ENCODE measurements at regions not wholly inside any gene's neighbourhood (a gene's known extent, or its start where the extent isn't known, plus 50 kb on each side); places are given as distances from the start of the nearest gene placed in this dataset.
"Not testable (repeated sequence)": the region's sequence is repeated elsewhere in the genome, so short reads cannot be mapped to it uniquely, and the experiment has no call there.

DNA sequence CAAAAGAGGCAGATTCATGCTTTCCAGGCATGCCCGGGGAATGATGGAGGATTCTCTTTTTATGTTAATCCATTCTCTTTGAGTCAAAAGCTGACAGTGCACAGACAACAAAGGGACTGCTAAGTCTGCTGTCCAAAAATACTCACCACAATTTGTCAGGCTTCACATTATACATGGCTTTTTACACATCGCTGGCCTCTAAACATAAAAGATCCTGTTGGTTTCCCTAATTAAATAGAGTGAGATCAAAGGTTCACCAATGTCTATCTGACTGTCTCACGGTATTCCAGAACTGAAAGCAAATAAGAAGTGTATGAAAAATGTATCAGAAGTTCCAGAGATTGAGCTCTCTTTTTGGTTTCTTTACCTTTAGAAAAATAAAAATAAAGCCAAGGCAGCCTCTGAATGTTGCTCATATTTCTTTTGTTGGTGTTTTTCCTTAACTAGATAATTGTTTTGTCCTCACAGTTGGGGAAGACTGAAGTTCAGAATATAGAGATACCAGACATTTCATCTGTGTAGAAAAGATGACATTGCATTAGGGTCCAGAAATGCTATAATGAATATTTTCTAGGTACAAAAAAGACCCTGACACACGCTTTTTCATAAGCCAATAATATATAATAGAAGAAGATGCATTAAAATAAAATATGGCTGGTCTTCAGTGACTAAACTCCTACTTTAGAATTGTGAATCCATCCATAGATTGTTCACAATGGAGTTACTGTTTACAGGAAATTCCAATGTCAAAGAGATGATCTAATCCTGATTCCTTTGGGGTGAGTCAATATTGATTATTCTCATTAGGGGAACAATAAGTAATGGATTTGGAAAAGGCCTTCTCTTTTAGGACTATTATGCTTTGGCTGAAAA, 688.2 kb upstream of the CDH6 start:
- peak; percentile 12 for DNase-seq (ENCODE audit: extremely low read depth, low read depth)

- no peak for DNase-seq (ENCODE audit: extremely low read depth, low read depth)
Measured at GRCh38 chr5:30502277-30502676, 691.2 kb upstream of the CDH6 start.

GRCh38 chr5:30501065-30501464, 692.4 kb upstream of the CDH6 start:
- DNase-seq (ENCODE audit: extremely low read depth, low read depth), result no peak

DNA sequence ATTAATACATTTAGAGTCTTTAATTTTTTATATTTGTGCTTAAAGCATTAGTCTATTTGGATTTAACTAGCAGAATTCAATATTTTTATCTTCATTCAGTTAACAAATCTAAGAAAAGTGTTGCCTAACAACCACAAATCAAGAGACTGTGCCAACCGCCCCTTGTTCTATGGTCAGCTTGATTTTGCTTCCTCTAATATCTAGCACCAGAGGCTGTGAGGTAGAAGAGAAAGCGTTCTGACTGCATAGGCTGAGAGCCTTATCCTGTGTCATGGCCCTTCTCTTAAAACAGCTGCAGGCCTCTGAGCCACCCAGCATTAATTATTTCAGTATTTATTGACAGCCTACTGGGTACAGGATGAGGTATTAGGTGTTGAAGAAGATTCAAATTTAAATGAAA, 693.0 kb upstream of the CDH6 start:
- no peak for DNase-seq (ENCODE audit: extremely low read depth, low read depth)

- no peak for DNase-seq (ENCODE audit: extremely low read depth, low read depth)
Measured at GRCh38 chr5:30499402-30499801, 694.1 kb upstream of the CDH6 start.

DNA sequence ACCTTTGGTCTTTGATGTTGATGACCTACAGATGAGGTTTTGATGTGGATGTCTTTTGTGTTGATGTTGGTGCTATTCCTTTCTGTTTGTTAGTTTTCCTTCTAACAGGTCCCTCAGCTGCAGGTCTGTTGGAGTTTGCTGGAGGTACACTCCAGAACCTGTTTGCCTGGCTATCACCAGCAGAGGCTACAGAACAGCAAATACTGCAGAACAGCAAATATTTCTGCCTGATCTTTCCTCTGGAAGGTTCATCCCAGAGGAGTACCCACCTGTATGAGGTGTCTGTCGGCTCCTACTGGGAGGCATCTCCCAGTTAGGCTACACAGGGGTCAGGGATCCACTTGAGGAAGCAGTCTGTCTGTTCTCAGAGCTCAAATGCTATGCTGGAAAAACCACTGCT, 694.5 kb upstream of the CDH6 start:
- no peak for DNase-seq (ENCODE audit: extremely low read depth, low read depth)

- DNase-seq (ENCODE audit: extremely low read depth, low read depth), result not testable (repeated sequence)
Measured at GRCh38 chr5:30498509-30498908, 695.0 kb upstream of the CDH6 start.

DNA sequence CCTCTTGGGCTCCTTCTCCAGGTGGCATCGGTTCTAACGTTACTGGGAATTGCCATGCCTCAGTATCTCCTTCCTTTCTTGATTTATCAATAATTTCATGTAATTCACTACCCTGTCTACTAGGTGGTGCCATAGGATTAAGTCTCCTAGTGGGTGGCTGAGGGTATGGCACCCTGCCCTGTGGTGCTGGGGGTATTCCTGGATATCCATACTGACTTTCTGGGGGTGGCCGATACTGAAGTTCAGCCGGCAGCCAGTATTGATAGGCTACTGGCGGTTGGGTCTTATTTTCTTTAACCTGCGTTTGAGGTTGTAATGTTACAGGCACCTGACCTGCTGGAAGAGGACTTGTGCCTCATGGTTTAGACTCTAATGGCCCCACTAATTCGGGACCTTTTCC, 699.4 kb upstream of the CDH6 start:
- not testable (repeated sequence) for DNase-seq (ENCODE audit: extremely low read depth, low read depth)

- DNase-seq (ENCODE audit: extremely low read depth, low read depth), result no peak
Measured at GRCh38 chr5:30479104-30479503, 714.4 kb upstream of the CDH6 start.

GRCh38 chr5:30475429-30475828, 718.1 kb upstream of the CDH6 start:
- DNase-seq (ENCODE audit: extremely low read depth, low read depth), result no peak

DNA sequence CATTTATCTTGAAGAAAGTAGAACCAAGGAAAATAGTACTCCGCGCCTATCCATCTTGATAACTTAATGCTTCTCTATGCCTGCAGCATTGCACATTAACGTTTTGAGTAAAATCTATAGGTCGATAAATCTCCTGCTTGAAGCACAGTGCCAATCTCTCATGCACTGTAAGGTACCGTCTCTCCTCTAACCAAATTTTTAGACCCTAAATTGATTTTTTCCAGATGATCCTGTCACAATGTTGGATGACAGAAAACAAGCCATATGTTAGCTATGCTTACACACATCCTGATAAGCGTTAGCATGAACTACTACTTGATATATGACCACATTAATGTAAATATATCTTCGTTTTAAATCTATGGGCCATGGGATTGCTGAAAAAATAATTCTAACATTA, 723.8 kb upstream of the CDH6 start:
- no peak for DNase-seq (ENCODE audit: extremely low read depth, low read depth)

DNA sequence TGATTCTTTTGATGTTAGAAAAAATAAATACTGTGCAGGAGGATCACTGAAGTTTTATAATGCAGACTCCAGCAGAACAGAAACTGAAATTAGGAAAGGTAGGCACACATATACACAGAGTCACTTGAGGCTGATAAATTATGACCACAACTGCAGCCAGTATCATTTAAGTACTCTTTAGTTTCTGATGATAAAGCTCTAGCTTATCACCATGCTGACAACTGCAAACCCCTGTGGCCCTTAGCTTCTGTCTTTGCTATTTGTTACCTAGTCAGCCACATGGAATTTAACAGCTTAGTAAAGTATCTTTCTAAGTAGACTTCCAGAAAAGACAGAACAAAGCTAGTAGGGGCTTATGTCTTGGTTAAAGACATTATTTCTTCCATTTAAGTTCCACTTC, 734.8 kb upstream of the CDH6 start:
- DNase-seq (ENCODE audit: extremely low read depth, low read depth), result no peak

DNA sequence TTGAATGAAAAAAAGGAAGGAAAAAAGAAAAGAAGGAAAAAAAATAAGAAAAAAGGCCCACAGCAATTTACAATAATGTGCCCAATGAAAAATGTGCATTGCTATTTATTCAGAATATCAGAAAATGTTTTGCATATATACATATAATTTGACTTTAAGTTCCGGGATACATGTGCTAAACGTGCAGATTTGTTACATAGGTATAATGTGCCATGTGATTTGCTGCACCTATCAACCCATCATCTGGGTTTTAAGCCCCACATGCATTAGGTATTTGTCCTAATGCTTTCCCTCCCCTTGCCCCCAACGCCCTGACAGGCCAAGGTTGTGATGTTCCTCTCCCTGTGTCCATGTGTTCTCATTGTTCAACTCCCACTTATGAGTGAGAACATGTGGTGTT, 738.0 kb upstream of the CDH6 start:
- not testable (repeated sequence) for DNase-seq (ENCODE audit: extremely low read depth, low read depth)

DNA sequence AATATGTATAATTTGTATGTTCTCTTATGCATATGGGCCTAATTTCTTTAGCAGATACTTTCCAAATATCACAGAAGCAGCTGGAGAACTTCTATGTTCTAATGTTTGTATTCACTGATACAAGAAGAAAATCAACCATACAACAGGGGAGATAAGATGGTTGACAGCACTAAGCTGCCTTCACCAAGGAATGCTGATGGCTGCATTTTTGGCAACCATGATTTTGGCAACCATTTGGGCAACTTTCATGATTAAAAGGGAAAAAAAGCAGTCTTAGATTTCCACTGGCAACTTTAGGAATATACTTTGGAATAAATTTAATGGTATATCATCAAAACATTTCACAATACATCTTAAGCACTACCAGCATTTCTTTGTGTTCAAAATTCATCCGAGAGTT, 740.3 kb upstream of the CDH6 start:
- no peak for DNase-seq (ENCODE audit: extremely low read depth, low read depth)

GRCh38 chr5:30450153-30450552, 743.3 kb upstream of the CDH6 start:
- no peak for DNase-seq (ENCODE audit: extremely low read depth, low read depth)

DNA sequence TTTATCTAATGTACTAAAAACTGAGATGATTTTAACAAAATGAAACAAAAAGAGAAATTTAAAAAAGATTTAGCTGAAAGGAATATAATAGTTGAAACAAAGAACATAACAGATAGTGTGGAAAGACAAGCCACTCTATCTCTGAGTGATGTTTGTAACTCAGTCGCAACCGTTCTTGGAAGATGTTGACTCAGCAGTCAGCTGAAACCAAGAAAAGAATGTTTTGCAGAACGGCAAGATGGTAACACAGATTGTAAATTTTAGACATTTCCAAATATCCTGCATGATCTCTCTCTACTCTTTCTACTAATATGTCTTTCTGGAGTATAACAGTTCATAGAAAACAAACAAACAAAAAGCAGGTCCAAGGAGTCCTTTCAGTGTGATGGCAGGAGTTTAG, 746.1 kb upstream of the CDH6 start:
- DNase-seq (ENCODE audit: extremely low read depth, low read depth), result no peak

DNA sequence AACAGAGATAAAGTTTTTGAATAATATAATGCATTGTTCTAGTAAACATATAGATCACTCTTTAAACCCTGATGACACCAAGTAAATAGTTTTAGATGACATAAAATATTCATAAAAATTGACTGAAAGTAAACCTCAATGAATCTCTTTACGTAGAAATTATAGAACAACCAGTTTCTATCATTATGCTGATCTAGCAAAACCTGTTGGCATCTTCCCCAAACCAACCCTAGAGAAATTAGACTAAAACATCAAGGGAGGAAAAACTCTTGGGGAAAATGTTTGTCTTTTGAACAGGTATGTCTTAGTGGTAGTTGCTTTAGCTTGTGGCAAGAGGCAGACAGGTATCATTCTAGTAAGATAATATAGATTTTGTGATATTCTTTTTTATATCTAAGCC, 747.0 kb upstream of the CDH6 start:
- DNase-seq (ENCODE audit: extremely low read depth, low read depth), result no peak

DNA sequence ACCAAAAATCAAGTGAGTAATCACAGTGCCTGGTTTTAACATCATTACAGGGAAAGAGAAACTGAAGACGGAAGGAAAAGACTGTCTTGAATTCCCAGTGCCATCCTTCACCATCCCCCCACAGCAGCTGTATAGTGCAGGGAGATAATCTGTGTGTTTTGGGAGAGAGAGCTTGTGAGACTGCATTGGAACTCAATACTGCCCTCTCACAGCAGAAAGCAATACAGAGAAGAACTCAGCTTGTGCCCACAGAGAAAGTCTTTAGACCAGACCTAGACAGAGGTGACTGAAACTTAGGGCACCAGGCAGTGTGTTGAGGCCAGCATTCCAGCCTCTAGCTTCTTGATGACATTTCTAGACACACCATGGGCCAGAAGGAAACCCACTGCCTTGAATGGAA, 754.7 kb upstream of the CDH6 start:
- no peak for DNase-seq (ENCODE audit: extremely low read depth, low read depth)

- DNase-seq (ENCODE audit: extremely low read depth, low read depth), result no peak
Measured at GRCh38 chr5:30436691-30437090, 756.8 kb upstream of the CDH6 start.

- not testable (repeated sequence) for DNase-seq (ENCODE audit: extremely low read depth, low read depth)
Measured at GRCh38 chr5:30428866-30429407, 764.5 kb upstream of the CDH6 start.

- no peak for DNase-seq (ENCODE audit: extremely low read depth, low read depth)
Measured at GRCh38 chr5:30414078-30414477, 779.4 kb upstream of the CDH6 start.

DNA sequence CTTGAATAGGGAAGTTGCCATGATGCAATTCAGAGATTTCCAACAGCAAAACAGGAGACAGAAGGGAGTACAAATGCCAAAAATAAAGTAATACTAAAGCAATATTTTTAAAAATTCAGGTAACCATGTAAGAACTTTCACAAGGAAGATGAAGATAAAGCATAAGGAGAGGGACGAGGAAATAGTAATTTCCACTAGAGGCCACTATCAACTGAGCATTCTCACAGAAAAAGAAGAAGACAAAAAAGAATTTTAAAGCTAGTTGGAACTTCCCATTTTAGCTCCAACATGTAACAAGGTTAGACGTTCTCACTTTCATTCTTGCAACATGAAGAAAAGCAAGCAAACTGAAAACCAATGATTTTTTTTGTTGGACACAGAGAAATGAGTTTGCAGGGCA, 779.9 kb upstream of the CDH6 start:
- DNase-seq (ENCODE audit: extremely low read depth, low read depth), result no peak

GRCh38 chr5:30405821-30406220, 787.7 kb upstream of the CDH6 start:
- DNase-seq (ENCODE audit: extremely low read depth, low read depth), result no peak

Data from NCI-H460 (cell line).